ENCODE measurements at regions not wholly inside any gene's neighbourhood (a gene's known extent, or its start where the extent isn't known, plus 50 kb on each side); places are given as distances from the start of the nearest gene placed in this dataset.

GRCh38 chr18:67278984-67279383, 237.5 kb downstream of the DSEL start:
- Mint-ChIP-seq H3K4me3 (no peak overlapping the region), H3K27ac (no peak overlapping the region), H3K9me3 (no peaks in the 10 kb centered on the region), H3K27me3 (ENCODE audit: low read depth) (no peaks in the 10 kb centered on the region), H3K36me3 (no peaks in the 10 kb centered on the region), H3K4me1 (peaks cover 6% of the 10 kb centered on the region)
- DNase-seq (ENCODE audit: low spot score) (no peak), ATAC-seq (no peak)
- TF ChIP-seq ESRRA (CRISPR knock-in tag; IDR thresholded peaks at IDR 0.05; ENCODE audit: borderline replicate concordance) (no peak), HMGXB4 (CRISPR knock-in tag; IDR thresholded peaks at IDR 0.05) (no peak), FOXP4 (CRISPR knock-in tag; IDR thresholded peaks at IDR 0.05) (no peak), NR1H2 (CRISPR knock-in tag; IDR thresholded peaks at IDR 0.05) (no peak), KAT7 (CRISPR knock-in tag; IDR thresholded peaks at IDR 0.05; ENCODE audit: borderline replicate concordance) (no peak), EMX1 (CRISPR knock-in tag; IDR thresholded peaks at IDR 0.05) (no peak), ZNF423 (CRISPR knock-in tag; IDR thresholded peaks at IDR 0.05) (no peak), E2F5 (CRISPR knock-in tag; IDR thresholded peaks at IDR 0.05) (no peak), ZNF219 (CRISPR knock-in tag; IDR thresholded peaks at IDR 0.05; ENCODE audit: borderline replicate concordance) (no peak), ZNF416 (CRISPR knock-in tag; IDR thresholded peaks at IDR 0.05) (no peak), ZSCAN18 (CRISPR knock-in tag; IDR thresholded peaks at IDR 0.05) (no peak), PRRX2 (CRISPR knock-in tag; IDR thresholded peaks at IDR 0.05) (no peak), ETV6 (CRISPR knock-in tag; IDR thresholded peaks at IDR 0.05) (no peak)
- TF ChIP-seq, protein P1, sequence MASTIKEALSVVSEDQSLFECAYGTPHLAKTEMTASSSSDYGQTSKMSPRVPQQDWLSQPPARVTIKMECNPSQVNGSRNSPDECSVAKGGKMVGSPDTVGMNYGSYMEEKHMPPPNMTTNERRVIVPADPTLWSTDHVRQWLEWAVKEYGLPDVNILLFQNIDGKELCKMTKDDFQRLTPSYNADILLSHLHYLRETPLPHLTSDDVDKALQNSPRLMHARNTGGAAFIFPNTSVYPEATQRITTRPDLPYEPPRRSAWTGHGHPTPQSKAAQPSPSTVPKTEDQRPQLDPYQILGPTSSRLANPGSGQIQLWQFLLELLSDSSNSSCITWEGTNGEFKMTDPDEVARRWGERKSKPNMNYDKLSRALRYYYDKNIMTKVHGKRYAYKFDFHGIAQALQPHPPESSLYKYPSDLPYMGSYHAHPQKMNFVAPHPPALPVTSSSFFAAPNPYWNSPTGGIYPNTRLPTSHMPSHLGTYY (CRISPR knock-in tag; IDR thresholded peaks at IDR 0.05): no peak
- TF ChIP-seq, protein P2, sequence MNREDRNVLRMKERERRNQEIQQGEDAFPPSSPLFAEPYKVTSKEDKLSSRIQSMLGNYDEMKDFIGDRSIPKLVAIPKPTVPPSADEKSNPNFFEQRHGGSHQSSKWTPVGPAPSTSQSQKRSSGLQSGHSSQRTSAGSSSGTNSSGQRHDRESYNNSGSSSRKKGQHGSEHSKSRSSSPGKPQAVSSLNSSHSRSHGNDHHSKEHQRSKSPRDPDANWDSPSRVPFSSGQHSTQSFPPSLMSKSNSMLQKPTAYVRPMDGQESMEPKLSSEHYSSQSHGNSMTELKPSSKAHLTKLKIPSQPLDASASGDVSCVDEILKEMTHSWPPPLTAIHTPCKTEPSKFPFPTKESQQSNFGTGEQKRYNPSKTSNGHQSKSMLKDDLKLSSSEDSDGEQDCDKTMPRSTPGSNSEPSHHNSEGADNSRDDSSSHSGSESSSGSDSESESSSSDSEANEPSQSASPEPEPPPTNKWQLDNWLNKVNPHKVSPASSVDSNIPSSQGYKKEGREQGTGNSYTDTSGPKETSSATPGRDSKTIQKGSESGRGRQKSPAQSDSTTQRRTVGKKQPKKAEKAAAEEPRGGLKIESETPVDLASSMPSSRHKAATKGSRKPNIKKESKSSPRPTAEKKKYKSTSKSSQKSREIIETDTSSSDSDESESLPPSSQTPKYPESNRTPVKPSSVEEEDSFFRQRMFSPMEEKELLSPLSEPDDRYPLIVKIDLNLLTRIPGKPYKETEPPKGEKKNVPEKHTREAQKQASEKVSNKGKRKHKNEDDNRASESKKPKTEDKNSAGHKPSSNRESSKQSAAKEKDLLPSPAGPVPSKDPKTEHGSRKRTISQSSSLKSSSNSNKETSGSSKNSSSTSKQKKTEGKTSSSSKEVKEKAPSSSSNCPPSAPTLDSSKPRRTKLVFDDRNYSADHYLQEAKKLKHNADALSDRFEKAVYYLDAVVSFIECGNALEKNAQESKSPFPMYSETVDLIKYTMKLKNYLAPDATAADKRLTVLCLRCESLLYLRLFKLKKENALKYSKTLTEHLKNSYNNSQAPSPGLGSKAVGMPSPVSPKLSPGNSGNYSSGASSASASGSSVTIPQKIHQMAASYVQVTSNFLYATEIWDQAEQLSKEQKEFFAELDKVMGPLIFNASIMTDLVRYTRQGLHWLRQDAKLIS (CRISPR knock-in tag; IDR thresholded peaks at IDR 0.05; ENCODE audit: borderline replicate concordance): no peak
- ChIA-PET POLR2A (no interaction called here), CTCF (no interaction called here)

- Mint-ChIP-seq H3K27ac (no peak overlapping the region), H3K36me3 (no peaks in the 10 kb centered on the region), H3K27me3 (ENCODE audit: low read depth) (no peaks in the 10 kb centered on the region), H3K4me1 (no peaks in the 10 kb centered on the region), H3K9me3 (peaks cover 5% of the 10 kb centered on the region; the same call in 1 of the 2 replicates), H3K4me3 (no peak overlapping the region)
- no peak for DNase-seq (ENCODE audit: low spot score)
- no peak for ATAC-seq
- TF ChIP-seq, protein P3, sequence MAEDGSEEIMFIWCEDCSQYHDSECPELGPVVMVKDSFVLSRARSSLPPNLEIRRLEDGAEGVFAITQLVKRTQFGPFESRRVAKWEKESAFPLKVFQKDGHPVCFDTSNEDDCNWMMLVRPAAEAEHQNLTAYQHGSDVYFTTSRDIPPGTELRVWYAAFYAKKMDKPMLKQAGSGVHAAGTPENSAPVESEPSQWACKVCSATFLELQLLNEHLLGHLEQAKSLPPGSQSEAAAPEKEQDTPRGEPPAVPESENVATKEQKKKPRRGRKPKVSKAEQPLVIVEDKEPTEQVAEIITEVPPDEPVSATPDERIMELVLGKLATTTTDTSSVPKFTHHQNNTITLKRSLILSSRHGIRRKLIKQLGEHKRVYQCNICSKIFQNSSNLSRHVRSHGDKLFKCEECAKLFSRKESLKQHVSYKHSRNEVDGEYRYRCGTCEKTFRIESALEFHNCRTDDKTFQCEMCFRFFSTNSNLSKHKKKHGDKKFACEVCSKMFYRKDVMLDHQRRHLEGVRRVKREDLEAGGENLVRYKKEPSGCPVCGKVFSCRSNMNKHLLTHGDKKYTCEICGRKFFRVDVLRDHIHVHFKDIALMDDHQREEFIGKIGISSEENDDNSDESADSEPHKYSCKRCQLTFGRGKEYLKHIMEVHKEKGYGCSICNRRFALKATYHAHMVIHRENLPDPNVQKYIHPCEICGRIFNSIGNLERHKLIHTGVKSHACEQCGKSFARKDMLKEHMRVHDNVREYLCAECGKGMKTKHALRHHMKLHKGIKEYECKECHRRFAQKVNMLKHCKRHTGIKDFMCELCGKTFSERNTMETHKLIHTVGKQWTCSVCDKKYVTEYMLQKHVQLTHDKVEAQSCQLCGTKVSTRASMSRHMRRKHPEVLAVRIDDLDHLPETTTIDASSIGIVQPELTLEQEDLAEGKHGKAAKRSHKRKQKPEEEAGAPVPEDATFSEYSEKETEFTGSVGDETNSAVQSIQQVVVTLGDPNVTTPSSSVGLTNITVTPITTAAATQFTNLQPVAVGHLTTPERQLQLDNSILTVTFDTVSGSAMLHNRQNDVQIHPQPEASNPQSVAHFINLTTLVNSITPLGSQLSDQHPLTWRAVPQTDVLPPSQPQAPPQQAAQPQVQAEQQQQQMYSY (CRISPR knock-in tag; IDR thresholded peaks at IDR 0.05): no peak
- TF ChIP-seq ZMAT4 (CRISPR knock-in tag; IDR thresholded peaks at IDR 0.05) (no peak), ZNF671 (CRISPR knock-in tag; IDR thresholded peaks at IDR 0.05) (no peak), TEAD4 (CRISPR knock-in tag; IDR thresholded peaks at IDR 0.05) (no peak)
- TF ChIP-seq, protein P4, sequence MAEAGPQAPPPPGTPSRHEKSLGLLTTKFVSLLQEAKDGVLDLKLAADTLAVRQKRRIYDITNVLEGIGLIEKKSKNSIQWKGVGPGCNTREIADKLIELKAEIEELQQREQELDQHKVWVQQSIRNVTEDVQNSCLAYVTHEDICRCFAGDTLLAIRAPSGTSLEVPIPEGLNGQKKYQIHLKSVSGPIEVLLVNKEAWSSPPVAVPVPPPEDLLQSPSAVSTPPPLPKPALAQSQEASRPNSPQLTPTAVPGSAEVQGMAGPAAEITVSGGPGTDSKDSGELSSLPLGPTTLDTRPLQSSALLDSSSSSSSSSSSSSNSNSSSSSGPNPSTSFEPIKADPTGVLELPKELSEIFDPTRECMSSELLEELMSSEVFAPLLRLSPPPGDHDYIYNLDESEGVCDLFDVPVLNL (CRISPR knock-in tag; IDR thresholded peaks at IDR 0.05; ENCODE audit: borderline replicate concordance, low read depth): no peak
- POLR2A ChIA-PET: no interaction called here
- CTCF ChIA-PET: no interaction called here
These were observed 239.9 kb downstream of the DSEL start for GRCh38 chr18:67276638-67277037.
